ENCODE measurements at regions not wholly inside any gene's neighbourhood (a gene's known extent, or its start where the extent isn't known, plus 50 kb on each side); places are given as distances from the start of the nearest gene placed in this dataset.

GRCh38 chr19:28878862-28879566, 333.9 kb downstream of the UQCRFS1 start:
- DNase-seq, result peak; percentile 28 to 36

DNA sequence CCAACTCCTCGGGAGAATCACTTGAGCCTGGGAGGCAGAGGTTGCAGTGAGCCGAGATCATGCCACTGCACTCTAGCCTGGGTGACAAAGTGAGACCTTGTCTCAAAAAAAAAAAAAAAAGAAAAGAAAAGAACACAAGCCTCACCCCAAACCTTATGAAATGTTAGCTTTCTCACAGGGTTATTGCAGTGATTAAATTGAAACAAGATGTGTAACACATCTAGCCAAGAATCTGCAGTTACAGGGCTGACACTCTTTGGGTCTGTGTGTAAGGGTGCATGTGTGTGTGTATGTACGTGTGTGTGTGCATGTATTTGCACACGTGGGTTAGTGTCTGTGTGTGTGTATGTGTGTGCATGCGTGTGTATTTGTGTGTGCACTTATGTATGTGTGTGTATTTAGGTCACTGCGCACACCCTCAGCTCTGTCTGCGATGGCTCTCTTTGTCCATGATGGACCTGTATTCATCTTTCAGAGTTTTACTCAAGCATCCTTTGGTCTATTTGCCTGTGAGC, 336.3 kb downstream of the UQCRFS1 start:
- no peak for DNase-seq

- no peak for DNase-seq
Observed at GRCh38 chr19:28874742-28875141, 338.2 kb downstream of the UQCRFS1 start.

DNA sequence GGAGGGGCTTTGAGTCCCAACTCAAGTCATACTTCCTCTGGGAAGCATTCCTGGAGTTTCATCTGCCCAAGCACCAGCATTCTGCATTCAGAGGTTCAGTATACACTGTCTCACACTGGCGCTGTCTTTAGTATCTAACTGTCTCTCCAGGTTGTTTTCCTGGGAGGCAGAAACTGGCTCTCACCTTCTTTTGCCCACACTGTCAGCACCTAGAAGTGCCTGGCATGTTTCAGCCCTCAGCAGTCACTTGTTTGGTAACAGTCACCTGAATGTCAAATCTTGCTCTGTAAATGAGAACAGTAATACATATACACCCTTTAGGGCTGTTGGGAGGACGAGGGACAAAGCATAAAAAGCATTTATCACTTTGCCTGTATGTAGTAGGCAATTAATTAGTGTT, 339.6 kb downstream of the UQCRFS1 start:
- no peak for DNase-seq

- no peak for DNase-seq
Observed at GRCh38 chr19:28871099-28871725, 341.7 kb downstream of the UQCRFS1 start.

DNA sequence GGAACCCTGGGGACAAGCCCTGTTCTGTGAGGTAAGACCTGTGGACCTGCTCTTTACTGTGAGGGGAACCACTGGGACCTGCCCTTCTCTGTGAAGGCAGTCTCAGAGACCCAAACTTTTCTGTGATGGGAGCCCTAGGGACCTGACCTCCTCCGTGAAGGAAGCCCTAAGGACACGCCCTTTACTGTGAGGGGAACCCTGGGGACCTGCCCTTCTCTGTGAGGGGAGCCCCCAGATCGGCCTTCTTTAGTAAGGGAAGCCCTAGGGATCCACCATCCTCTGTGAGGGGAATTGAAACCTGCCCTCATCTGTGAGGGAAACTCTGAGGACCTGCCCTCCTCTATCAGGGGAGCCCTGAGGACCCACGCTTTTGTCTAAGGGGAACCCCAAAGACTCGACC, 343.5 kb downstream of the UQCRFS1 start:
- DNase-seq, result no peak

GRCh38 chr19:28868836-28869235, 344.1 kb downstream of the UQCRFS1 start:
- DNase-seq, result no peak

- DNase-seq, result no peak
Observed at GRCh38 chr19:28867978-28868377, 345.0 kb downstream of the UQCRFS1 start.

DNA sequence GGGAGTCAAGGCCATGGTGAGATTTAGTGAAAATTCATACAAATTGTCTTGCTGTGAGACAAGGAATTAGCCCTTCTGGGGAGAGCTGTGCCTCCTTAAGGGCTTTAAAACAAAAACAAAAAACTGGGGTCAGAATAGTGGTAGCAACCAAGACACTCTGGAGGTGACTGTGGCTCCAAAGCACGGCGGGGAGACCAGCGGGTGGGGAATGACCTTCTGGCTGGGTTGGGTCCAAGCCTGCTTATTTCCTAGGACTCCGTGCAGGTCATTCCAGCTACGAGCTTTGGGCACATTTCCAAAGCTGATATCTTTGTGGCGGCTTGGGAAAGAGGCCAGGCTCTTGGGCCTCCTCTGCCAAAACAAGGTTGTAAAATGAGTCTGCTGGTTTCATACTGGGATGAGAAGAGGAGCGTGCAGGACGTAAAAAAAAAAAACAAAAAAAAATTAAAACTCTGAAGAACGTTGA, 348.3 kb downstream of the UQCRFS1 start:
- no peak for DNase-seq

DNA sequence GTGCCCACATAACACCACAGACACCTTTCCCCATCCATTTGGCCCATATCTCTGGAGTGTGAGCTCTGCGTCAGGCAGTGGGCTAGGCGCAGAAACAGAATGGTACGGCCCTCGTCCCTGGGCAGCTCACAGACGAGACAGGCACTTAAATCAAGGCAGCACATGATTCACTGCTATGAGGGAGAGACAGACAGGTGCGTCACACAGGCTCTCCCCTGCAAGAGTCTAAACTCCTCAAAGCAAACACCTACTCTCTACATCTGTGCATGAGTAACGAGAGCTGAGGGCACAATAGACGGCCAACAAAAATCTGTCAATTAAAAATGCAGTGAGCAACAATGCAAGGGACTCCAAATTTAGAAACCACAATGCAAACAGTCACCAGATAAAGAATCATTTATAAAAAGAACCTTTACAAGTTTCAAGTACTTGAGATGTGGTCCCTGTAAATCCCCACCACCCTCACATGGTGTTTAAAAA, 348.9 kb downstream of the UQCRFS1 start:
- no peak for DNase-seq

GRCh38 chr19:28862238-28862637, 350.7 kb downstream of the UQCRFS1 start:
- no peak for DNase-seq

GRCh38 chr19:28859811-28860210, 353.1 kb downstream of the UQCRFS1 start:
- DNase-seq, result no peak

GRCh38 chr19:28858933-28859332, 354.0 kb downstream of the UQCRFS1 start:
- DNase-seq, result no peak

- no peak for DNase-seq
Observed at GRCh38 chr19:28857967-28858366, 355.0 kb downstream of the UQCRFS1 start.

GRCh38 chr19:28855216-28855615, 357.7 kb downstream of the UQCRFS1 start:
- DNase-seq, result no peak

GRCh38 chr19:28847468-28847867, 365.5 kb downstream of the UQCRFS1 start:
- DNase-seq, result no peak

DNA sequence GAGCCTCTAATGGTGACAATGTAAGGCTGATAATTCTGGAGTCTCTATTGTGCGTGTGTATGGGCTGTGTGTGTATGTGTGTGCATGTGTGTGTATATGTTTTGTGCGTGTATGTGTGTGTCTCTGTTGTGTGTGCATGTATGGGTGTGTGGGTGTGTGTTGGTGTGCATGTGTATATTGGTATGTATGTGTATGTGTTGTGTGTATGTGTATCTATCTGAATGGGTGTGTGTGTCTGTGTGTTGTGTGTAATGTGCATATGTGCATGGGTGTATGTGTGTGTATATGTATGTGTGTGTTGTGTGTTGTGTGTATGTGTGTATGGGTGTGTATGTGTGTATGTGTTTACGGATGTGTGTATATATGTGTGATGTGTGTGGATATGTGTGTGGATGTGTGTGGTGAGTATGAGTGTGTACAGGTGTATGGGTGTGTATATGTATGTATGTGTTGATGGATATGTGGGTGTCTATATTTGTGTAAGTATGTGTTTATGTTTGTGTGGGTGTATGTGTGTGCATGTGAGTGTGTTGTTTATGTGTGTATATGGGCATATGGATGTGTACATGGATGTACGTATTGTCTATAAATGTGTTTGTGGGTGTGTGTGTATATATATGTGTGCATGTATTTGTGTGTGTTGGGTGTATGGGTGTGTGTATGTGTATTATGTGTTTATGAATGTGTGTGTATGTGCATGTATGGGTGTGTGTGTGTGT, 366.7 kb downstream of the UQCRFS1 start:
- DNase-seq, result no peak

DNA sequence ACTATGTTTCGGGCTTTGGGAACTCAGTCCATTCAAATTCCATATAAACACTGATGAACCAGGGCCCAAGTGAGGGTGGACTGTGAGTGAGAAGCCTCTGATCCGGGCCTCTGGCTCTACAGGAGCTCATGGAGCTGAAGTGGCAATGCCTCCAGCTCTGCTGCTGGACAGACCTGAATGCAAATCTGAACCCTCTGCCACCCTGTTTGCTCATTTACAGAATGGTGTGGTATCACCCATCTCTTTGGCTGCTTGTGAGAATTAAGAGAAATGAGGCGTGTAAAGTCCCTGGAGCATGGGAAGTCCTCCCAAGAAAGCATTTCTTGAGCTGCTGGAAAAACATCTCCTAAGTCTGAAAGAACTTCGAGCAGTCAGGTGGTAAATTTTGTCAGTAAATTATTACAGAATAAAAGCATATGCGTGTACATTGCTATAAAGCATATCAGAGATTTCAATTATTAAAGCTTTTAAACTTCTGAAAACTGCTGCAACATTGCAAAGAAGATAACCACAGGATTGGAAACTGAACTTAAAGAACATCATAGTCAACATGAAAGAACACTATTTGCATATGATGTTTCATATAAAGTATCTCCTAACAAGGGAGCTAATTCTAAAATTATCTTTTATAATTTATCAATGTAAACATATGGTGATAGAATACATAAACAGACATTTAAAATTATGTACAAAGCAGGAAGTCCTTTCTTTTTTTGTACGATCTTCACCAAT, 369.0 kb downstream of the UQCRFS1 start:
- no peak for DNase-seq

DNA sequence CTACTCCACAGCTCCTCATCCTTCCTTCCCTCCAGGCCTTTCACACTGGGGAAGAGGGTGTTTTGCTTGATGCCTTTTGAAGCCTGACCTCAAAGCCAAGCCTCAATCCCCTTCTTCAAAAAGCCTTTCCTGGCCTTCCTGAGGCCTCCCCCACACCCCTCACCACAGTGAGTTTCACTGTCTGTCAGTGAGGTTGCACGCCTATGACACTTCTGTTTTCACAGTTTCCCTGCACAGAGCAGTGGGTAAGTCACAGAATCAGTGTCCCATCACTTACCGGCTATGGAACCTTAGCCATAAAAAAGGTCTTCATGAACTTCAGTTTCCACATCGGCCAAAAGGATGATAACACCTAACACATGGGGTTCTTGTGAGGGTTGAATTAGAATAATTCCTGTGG, 371.4 kb downstream of the UQCRFS1 start:
- no peak for DNase-seq

DNA sequence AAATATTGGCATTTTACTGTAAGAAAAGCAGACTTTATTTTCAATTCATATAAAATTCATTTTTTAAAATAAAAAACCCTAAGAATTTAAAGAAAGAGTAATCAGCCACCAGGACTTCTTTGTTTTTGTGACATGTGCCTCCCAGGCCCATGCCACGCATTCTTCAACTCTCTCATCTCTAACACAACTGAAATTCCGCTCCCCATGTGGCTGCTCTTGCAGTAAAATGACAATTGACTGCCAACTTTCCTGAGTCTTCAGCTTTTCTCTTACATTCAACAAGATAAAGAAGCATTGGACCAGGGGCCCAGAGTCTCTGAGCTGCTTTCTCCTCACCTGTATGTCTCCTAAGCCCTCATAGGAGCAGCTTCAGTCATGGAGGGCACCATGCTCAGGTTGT, 372.1 kb downstream of the UQCRFS1 start:
- DNase-seq, result no peak

DNA sequence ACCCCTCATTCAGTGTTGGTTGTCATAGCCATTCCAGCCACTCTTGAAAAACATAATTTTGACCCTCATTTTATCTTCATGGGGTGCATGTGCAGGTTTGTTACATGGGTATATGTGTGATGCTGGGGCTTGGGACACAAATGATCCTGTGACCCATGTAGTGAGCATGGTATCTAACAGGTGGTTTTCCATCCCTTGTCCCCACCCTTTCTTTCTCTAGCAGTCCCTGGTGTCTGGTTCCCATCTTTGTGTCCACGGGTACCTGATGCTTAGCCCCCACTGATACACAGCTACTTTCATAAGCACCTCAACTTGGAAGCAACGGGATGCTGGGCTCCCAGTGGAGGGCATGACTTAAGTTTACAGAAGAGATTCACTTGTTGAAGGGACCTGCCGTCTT, 373.5 kb downstream of the UQCRFS1 start:
- DNase-seq, result no peak

DNA sequence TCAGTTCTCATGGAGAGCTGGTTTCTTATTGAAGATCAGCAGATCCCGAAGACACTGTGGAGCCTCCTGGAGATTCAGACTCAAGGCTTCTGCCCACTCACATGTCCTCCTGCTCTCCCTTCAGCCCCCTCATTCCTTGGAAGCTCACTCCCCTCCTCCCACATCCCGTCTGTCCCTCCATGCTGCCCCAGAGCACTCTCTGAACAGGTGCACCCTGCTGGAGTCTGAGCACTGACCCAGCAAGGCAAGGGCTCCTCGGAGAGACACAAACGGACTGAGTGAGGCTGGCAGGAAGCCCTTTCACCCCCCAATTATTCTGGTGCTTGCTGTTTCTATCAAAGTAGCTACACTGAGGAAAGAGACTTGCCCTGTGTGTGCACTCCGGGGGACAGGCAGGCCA, 374.0 kb downstream of the UQCRFS1 start:
- no peak for DNase-seq

GRCh38 chr19:28836421-28836820, 376.5 kb downstream of the UQCRFS1 start:
- DNase-seq, result no peak
